ENCODE measurements at regions not wholly inside any gene's neighbourhood (a gene's known extent, or its start where the extent isn't known, plus 50 kb on each side); places are given as distances from the start of the nearest gene placed in this dataset.

DNA sequence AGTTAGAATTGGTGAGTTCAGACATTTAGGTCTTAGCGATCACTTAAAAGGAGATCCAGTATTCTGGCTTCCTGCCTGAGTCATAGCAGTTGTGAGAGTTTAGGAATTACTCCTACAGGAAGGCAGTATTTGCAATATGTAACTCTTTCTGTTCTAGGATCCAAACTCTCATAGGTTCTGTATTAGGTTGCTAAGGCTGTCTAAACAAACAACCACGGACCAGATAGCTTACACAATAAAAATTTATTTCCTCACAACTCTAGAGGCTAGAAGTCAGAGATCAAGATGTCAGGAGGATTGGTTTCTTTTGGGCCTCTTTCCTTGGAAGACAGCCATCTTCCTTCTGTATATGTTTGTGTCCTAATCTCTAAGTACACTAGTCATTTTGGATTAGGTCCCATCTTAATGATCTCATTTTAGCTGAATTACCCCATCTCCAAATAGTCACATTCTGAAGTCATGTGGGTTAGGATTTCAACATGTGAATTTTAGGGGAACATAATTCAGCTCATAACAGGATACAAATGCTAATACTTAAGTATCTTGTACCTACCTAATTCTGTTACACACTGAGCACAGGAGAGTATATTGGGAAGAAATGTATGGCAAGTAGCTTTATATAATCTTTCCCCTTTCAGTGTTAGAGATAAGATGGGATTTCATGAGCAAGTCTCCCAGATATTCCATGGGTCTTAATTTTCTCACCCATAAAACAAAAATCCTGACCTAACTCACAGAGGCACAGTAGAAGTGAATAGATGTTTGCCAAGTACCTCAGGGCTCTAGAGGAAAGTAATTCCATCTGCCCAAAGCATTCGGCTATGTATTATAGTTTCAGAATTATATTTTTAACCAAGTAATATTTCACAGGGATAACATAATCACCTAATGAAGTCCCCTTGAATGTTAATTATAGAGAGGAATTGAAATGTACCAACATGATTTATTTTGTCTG, 144.4 kb downstream of the PTBP2 start:
- DNase-seq (ENCODE audit: low read depth) = no peak
- TF ChIP-seq, protein P1, sequence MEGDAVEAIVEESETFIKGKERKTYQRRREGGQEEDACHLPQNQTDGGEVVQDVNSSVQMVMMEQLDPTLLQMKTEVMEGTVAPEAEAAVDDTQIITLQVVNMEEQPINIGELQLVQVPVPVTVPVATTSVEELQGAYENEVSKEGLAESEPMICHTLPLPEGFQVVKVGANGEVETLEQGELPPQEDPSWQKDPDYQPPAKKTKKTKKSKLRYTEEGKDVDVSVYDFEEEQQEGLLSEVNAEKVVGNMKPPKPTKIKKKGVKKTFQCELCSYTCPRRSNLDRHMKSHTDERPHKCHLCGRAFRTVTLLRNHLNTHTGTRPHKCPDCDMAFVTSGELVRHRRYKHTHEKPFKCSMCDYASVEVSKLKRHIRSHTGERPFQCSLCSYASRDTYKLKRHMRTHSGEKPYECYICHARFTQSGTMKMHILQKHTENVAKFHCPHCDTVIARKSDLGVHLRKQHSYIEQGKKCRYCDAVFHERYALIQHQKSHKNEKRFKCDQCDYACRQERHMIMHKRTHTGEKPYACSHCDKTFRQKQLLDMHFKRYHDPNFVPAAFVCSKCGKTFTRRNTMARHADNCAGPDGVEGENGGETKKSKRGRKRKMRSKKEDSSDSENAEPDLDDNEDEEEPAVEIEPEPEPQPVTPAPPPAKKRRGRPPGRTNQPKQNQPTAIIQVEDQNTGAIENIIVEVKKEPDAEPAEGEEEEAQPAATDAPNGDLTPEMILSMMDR (IDR thresholded peaks at IDR 0.05; ENCODE audit: low read depth, low read length, missing control alignments) = no peak

DNA sequence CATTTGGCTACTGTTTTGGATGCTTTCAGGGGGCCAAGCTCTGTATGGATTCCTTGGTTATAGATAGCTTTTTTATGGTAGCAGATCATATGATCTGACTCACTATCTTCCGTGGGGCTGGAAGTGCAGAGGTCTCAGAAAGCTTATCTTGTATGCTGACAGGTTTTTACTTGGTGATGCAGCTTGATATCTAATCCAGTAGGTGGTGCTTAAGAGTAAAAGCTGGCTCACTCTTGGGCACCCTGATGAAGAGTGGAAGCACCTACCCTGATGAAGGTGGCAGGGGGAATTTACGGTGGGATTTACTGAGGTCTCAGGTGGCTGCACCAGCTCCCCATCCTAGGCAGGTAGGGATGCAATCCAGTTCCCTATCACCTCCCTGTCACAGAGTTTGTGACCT, 151.2 kb downstream of the PTBP2 start:
- TF ChIP-seq, protein P1 (IDR thresholded peaks at IDR 0.05; ENCODE audit: low read depth, low read length, missing control alignments) = no peak
- no peak for DNase-seq (ENCODE audit: low read depth)
- no peak overlapping the region for H3K4me3 ChIP-seq (ENCODE audit: low read depth, low read length)

More for the DNA sequence above, 144.4 kb downstream of the PTBP2 start:
- no peak overlapping the region for H3K4me3 ChIP-seq (ENCODE audit: low read depth, low read length)

DNA sequence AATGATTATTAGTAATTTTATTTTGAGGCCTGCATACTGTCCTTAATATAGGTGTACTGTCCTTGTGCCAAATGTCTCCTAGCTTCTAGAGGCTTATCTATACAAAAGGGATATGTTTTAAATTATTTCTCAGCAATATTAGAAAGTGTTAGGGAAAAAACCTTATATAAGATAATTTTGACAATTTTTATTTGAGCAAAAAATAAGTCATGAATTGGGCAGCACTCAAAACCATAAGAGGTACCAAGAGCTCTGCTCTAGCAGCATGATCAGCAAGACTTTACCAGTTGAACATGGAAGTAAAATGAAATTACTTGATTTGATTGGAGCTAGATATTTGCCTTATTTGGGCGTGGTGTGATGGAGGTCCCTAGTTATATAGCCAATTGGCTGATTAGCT, 157.1 kb downstream of the PTBP2 start:
- no peak overlapping the region for H3K4me3 ChIP-seq (ENCODE audit: low read depth, low read length)
- TF ChIP-seq, protein P1 (IDR thresholded peaks at IDR 0.05; ENCODE audit: low read depth, low read length, missing control alignments) = no peak
- no peak for DNase-seq (ENCODE audit: low read depth)

DNA sequence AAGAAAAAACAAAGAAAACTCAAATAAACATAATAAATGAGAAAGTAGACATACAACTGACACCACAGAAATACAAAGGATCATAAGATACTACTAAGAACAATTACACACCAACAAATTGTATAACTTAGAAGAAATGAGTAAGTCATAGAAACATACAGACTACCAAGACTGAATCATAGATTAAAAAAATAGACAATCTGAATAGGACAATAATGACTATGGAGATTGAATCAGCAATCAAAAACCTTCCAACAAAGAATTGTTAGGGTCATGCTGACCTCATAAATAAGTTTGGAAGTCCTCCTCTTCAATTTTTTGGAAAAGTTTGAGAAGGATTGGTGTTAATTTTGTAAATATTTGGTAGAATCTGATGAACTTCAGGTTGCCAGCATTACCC, 159.0 kb downstream of the PTBP2 start:
- no peak for DNase-seq (ENCODE audit: low read depth)
- no peak overlapping the region for H3K4me3 ChIP-seq (ENCODE audit: low read depth, low read length)
- TF ChIP-seq, protein P1 (IDR thresholded peaks at IDR 0.05; ENCODE audit: low read depth, low read length, missing control alignments) = no peak

DNA sequence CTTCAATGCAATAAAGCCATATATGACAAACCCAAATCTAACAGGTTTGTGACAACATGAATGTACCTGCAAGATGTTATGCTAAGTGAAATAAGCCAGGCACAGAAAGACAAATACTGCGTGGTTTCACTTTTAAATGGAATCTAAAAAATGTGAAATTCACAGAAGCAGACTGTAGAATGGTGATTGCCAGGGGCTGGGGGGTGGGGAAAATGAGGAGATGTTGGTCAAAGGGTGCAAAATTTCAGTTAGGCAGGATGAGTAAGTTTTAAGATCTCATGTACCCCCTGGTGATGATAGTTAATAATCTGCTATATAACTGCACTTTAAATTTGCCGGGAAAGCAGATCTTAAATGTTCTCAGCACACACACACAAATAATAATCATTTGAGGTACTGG, 160.5 kb downstream of the PTBP2 start:
- TF ChIP-seq, protein P1 (IDR thresholded peaks at IDR 0.05; ENCODE audit: low read depth, low read length, missing control alignments) = no peak
- DNase-seq (ENCODE audit: low read depth) = no peak
- H3K4me3 ChIP-seq (ENCODE audit: low read depth, low read length) = no peak overlapping the region

DNA sequence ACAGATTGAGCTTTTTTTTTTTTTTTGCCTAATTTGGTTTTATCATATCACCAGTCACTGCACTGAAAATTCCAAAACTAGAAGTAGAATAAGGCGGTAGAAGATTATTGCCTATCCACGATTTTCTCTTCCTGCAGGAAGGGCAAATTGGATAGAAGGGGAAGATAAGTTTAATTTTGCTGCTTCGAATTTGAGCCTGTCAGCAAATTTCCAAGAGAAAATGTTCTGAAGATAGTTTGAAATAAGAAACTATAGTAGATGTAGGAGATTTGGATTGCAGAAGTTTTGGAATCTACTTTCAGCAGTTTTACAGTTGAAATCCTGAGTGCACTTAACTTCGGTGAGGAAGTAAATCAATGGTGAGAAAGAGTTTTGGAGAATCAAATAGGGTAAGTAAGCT, 164.9 kb downstream of the PTBP2 start:
- TF ChIP-seq, protein P1 (IDR thresholded peaks at IDR 0.05; ENCODE audit: low read depth, low read length, missing control alignments) = no peak

DNA sequence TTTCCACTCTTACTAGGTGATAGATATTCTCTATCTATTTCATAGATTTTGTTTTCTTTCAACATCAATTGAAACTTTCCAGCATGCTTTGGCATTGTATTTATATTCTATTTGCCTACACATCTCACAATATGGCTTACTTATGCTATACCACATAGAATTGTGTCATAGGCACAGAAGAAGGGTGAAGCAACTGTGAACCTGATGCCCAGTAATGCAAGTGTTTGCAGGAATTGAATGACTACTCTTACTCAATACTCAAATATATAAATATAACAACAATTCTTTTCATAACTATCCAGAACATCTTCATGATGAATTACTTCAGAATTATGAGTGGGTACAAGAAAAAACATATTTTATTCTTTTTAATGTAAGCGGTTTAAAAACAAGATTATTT, 165.9 kb downstream of the PTBP2 start:
- no peak overlapping the region for H3K4me3 ChIP-seq (ENCODE audit: low read depth, low read length)
- DNase-seq (ENCODE audit: low read depth) = no peak
- TF ChIP-seq, protein P1 (IDR thresholded peaks at IDR 0.05; ENCODE audit: low read depth, low read length, missing control alignments) = no peak

More for the DNA sequence above, 164.9 kb downstream of the PTBP2 start:
- DNase-seq (ENCODE audit: low read depth) = no peak
- H3K4me3 ChIP-seq (ENCODE audit: low read depth, low read length) = no peak overlapping the region
